HCT116 (cell line): ENCODE measurements at regions not wholly inside any gene's neighbourhood (a gene's known extent, or its start where the extent isn't known, plus 50 kb on each side); places are given as distances from the start of the nearest gene placed in this dataset.

Experiments
- JUND ChIP-seq: IDR thresholded peaks from 2 replicates; pipeline ENCODE4 v1.6.1; 2012
- POLR2A ChIP-seq: IDR thresholded peaks from 2 replicates; pipeline ENCODE4 v1.7.0; 2011; ENCODE audit warnings: borderline replicate concordance; ENCODE audit not compliant: insufficient read depth, insufficient read length; ENCODE audit errors: extremely low read depth
- SIN3A ChIP-seq: IDR thresholded peaks from 2 replicates; pipeline ENCODE4 v1.6.1; 2012; ENCODE audit warnings: low read depth
- TF ChIP-seq, protein P1 (sequence below), 3 experiments: fragments of 200-600 bp in 1 of 3; sonication (generic) in 1 of 3; IDR thresholded peaks in 2 of 3; conservative IDR thresholded peaks in 1 of 3; 2 replicates each; pipeline ENCODE4 v1.5.1; 2012 to 2017; ENCODE audit warnings: low read depth in 2 of 3, low read length in 2 of 3, antibody characterized with exemption in 1 of 3, borderline replicate concordance in 1 of 3, control low read depth in 1 of 3, mild to moderate bottlenecking in 1 of 3, mixed read lengths in 1 of 3, mixed run types in 1 of 3, moderate library complexity in 1 of 3; ENCODE audit not compliant: insufficient read depth in 1 of 3
- TF ChIP-seq, protein P2 (sequence below): IDR thresholded peaks from 2 replicates; pipeline ENCODE4 v1.6.1; 2011; ENCODE audit warnings: mild to moderate bottlenecking, low read length, moderate library complexity; ENCODE audit not compliant: insufficient replicate concordance; ENCODE audit errors: extremely low read depth
- TF ChIP-seq, protein P3 (sequence below): IDR thresholded peaks from 2 replicates; pipeline ENCODE4 v1.6.1; 2012; ENCODE audit warnings: low read depth

DNA sequence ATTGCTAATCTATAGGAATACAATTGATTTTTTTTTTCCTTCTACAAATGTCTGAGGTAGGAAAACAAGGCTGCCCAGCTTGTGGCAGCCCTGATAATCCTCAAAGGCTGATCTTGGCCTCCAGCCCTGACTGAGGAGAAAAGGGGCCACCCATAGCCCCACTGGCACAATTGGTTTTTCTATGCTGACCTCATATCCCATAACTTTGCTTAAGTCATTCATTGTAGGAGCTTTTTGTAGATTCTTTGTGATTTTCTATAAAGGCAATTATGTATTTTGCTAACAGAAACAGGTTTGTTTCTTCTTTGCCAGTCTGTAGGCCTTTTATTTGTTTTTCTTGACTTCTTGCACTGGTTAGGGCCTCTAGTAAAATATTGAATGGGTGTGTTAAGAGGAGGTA lies 80.2 kb upstream of the C15orf39 start:
- TF ChIP-seq, protein P1, sequence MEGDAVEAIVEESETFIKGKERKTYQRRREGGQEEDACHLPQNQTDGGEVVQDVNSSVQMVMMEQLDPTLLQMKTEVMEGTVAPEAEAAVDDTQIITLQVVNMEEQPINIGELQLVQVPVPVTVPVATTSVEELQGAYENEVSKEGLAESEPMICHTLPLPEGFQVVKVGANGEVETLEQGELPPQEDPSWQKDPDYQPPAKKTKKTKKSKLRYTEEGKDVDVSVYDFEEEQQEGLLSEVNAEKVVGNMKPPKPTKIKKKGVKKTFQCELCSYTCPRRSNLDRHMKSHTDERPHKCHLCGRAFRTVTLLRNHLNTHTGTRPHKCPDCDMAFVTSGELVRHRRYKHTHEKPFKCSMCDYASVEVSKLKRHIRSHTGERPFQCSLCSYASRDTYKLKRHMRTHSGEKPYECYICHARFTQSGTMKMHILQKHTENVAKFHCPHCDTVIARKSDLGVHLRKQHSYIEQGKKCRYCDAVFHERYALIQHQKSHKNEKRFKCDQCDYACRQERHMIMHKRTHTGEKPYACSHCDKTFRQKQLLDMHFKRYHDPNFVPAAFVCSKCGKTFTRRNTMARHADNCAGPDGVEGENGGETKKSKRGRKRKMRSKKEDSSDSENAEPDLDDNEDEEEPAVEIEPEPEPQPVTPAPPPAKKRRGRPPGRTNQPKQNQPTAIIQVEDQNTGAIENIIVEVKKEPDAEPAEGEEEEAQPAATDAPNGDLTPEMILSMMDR (IDR thresholded peaks at IDR 0.05 in 2 of 3, conservative IDR thresholded peaks at IDR 0.05 in 1 of 3; ENCODE audit: borderline replicate concordance in 1 of 3, insufficient read depth in 1 of 3, low read depth in 2 of 3, low read length in 2 of 3): no peak
- no peak for TF ChIP-seq JUND
- TF ChIP-seq, protein P2, sequence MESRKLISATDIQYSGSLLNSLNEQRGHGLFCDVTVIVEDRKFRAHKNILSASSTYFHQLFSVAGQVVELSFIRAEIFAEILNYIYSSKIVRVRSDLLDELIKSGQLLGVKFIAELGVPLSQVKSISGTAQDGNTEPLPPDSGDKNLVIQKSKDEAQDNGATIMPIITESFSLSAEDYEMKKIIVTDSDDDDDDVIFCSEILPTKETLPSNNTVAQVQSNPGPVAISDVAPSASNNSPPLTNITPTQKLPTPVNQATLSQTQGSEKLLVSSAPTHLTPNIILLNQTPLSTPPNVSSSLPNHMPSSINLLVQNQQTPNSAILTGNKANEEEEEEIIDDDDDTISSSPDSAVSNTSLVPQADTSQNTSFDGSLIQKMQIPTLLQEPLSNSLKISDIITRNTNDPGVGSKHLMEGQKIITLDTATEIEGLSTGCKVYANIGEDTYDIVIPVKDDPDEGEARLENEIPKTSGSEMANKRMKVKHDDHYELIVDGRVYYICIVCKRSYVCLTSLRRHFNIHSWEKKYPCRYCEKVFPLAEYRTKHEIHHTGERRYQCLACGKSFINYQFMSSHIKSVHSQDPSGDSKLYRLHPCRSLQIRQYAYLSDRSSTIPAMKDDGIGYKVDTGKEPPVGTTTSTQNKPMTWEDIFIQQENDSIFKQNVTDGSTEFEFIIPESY: no peak
- no peak for TF ChIP-seq SIN3A
- TF ChIP-seq, protein P3, sequence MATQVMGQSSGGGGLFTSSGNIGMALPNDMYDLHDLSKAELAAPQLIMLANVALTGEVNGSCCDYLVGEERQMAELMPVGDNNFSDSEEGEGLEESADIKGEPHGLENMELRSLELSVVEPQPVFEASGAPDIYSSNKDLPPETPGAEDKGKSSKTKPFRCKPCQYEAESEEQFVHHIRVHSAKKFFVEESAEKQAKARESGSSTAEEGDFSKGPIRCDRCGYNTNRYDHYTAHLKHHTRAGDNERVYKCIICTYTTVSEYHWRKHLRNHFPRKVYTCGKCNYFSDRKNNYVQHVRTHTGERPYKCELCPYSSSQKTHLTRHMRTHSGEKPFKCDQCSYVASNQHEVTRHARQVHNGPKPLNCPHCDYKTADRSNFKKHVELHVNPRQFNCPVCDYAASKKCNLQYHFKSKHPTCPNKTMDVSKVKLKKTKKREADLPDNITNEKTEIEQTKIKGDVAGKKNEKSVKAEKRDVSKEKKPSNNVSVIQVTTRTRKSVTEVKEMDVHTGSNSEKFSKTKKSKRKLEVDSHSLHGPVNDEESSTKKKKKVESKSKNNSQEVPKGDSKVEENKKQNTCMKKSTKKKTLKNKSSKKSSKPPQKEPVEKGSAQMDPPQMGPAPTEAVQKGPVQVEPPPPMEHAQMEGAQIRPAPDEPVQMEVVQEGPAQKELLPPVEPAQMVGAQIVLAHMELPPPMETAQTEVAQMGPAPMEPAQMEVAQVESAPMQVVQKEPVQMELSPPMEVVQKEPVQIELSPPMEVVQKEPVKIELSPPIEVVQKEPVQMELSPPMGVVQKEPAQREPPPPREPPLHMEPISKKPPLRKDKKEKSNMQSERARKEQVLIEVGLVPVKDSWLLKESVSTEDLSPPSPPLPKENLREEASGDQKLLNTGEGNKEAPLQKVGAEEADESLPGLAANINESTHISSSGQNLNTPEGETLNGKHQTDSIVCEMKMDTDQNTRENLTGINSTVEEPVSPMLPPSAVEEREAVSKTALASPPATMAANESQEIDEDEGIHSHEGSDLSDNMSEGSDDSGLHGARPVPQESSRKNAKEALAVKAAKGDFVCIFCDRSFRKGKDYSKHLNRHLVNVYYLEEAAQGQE: no peak
- TF ChIP-seq POLR2A: no peak
